PFSK-1 (cell line): ENCODE measurements at regions not wholly inside any gene's neighbourhood (a gene's known extent, or its start where the extent isn't known, plus 50 kb on each side); places are given as distances from the start of the nearest gene placed in this dataset.

Experiments
- POLR2AphosphoS5 ChIP-seq: IDR thresholded peaks from 2 replicates; pipeline ENCODE4 v1.6.1; 2012; ENCODE audit warnings: low read depth, mild to moderate bottlenecking, control low read depth, low read length, moderate library complexity
- SIN3A ChIP-seq: IDR thresholded peaks from 2 replicates; pipeline ENCODE4 v1.6.1; 2012; ENCODE audit warnings: mild to moderate bottlenecking, low read length, moderate library complexity, borderline replicate concordance; ENCODE audit not compliant: insufficient read depth
- TAF1 ChIP-seq: IDR thresholded peaks from 2 replicates; pipeline ENCODE4 v1.6.1; 2012; ENCODE audit warnings: low read length, control low read depth, borderline replicate concordance; ENCODE audit not compliant: insufficient read depth

- TF ChIP-seq POLR2AphosphoS5 (no peak), TAF1 (no peak), SIN3A (no peak)
These were observed 243.6 kb downstream of the ZIC1 start for GRCh38 chr3:147652651-147653366.
